HCT116 (cell line): ENCODE measurements at regions not wholly inside any gene's neighbourhood (a gene's known extent, or its start where the extent isn't known, plus 50 kb on each side); places are given as distances from the start of the nearest gene placed in this dataset.

ENCODE experiments used
- CBX3 ChIP-seq: IDR thresholded peaks from 2 replicates; pipeline ENCODE4 v1.6.1; 2012; ENCODE audit warnings: low read depth
- CTCF ChIP-seq, 3 experiments: fragments of 200-600 bp in 1 of 3; sonication (generic) in 1 of 3; IDR thresholded peaks in 2 of 3; conservative IDR thresholded peaks in 1 of 3; 2 replicates each; pipeline ENCODE4 v1.5.1; 2012 to 2017; ENCODE audit warnings: low read depth in 2 of 3, low read length in 2 of 3, antibody characterized with exemption in 1 of 3, borderline replicate concordance in 1 of 3, control low read depth in 1 of 3, mild to moderate bottlenecking in 1 of 3, mixed read lengths in 1 of 3, mixed run types in 1 of 3, moderate library complexity in 1 of 3; ENCODE audit not compliant: insufficient read depth in 1 of 3
- ELF1 ChIP-seq: IDR thresholded peaks from 2 replicates; pipeline ENCODE4 v1.6.1; 2012; ENCODE audit warnings: low read depth, borderline replicate concordance
- EZH2 ChIP-seq: fragments of 200-600 bp; sonication (generic); IDR thresholded peaks from 2 replicates; pipeline ENCODE4 v1.6.1; 2017; ENCODE audit warnings: antibody characterized with exemption, mixed run types
- EZH2phosphoT487 ChIP-seq: fragments of 200-600 bp; IDR thresholded peaks from 2 replicates; pipeline ENCODE4 v1.6.1; 2018; ENCODE audit warnings: antibody characterized with exemption, borderline replicate concordance
- POLR2A ChIP-seq: IDR thresholded peaks from 2 replicates; pipeline ENCODE4 v1.7.0; 2011; ENCODE audit warnings: borderline replicate concordance; ENCODE audit not compliant: insufficient read depth, insufficient read length; ENCODE audit errors: extremely low read depth
- POLR2AphosphoS5 ChIP-seq: IDR thresholded peaks from 2 replicates; pipeline ENCODE4 v1.6.1; 2011; ENCODE audit warnings: mild to moderate bottlenecking, low read depth, low read length, moderate library complexity
- TCF7L2 ChIP-seq: IDR thresholded peaks from 2 replicates; pipeline ENCODE4 v1.7.0; 2011; ENCODE audit warnings: borderline replicate concordance, inconsistent platforms; ENCODE audit not compliant: insufficient read depth, insufficient read length; ENCODE audit errors: extremely low read depth
- YY1 ChIP-seq: IDR thresholded peaks from 2 replicates; pipeline ENCODE4 v1.6.1; 2011; ENCODE audit warnings: low read length, low read depth, moderate library complexity, mild to moderate bottlenecking; ENCODE audit not compliant: insufficient replicate concordance; ENCODE audit errors: extremely low read depth

- TF ChIP-seq CTCF (IDR thresholded peaks at IDR 0.05 in 2 of 3, conservative IDR thresholded peaks at IDR 0.05 in 1 of 3; ENCODE audit: borderline replicate concordance in 1 of 3, insufficient read depth in 1 of 3, low read depth in 2 of 3, low read length in 2 of 3) (no peak), ELF1 (no peak), YY1 (no peak), EZH2 (no peak), TCF7L2 (no peak), CBX3 (no peak), POLR2AphosphoS5 (no peak), POLR2A (no peak), EZH2phosphoT487 (no peak)
Observed at GRCh38 chr2:16008331-16008850, 68.0 kb downstream of the MYCN start.
